IMR-90 (cell line): ENCODE measurements at regions not wholly inside any gene's neighbourhood (a gene's known extent, or its start where the extent isn't known, plus 50 kb on each side); places are given as distances from the start of the nearest gene placed in this dataset.

Experiments
- ATAC-seq: fragments of 200-7000 bp; cut with Tn5 transposase; 2 replicates; pipeline ENCODE4 v1.9.1; 2020; ENCODE audit warnings: low read depth, mild to moderate bottlenecking, moderate library complexity
- BruUV-seq: library from RNA; stranded (reverse); fragments of 400-500 nt; replicated peaks from 2 replicates; lab custom pipeline; 2021; lab: Mats Ljungman, UMichigan
- CTCF ChIA-PET: fragments of 300-600 bp; formaldehyde crosslinking; extraction: SDS; loops from one replicate; lab custom pipeline; 2021; ENCODE audit warnings: antibody characterized with exemption; lab: Yijun Ruan, JAX
- POLR2A ChIA-PET: fragments of 300-600 bp; sonication (Branson Sonifier 250); formaldehyde crosslinking; loops from one replicate; lab custom pipeline; 2022; ENCODE audit warnings: antibody characterized with exemption; ENCODE audit not compliant: unreplicated experiment; lab: Charles Lee
- DNase-seq: peaks from one replicate; pipeline ENCODE4 v3.0.0; 2013
- H2AFZ ChIP-seq: replicated peaks from 2 replicates; pipeline ENCODE3; 2013; ENCODE audit warnings: low read length, mild to moderate bottlenecking; ENCODE audit not compliant: poor library complexity
- H2AK5ac ChIP-seq: 2 replicates; pipeline ENCODE4 v1.6.1; 2013; ENCODE audit warnings: low read depth, low read length, inconsistent platforms
- H2AK9ac ChIP-seq: replicated peaks from 2 replicates; pipeline ENCODE3; 2013; ENCODE audit warnings: mild to moderate bottlenecking, low read depth, low read length, moderate library complexity; ENCODE audit not compliant: poor library complexity
- H2BK120ac ChIP-seq: 2 replicates; pipeline ENCODE4 v1.6.1; 2013; ENCODE audit warnings: low read depth, low read length, inconsistent platforms
- H2BK15ac ChIP-seq: 3 replicates; pipeline ENCODE4 v1.6.1; 2013; ENCODE audit warnings: low read depth, low read length, inconsistent platforms
- H2BK20ac ChIP-seq: 2 replicates; pipeline ENCODE4 v1.6.1; 2013; ENCODE audit warnings: low read depth, mild to moderate bottlenecking, inconsistent platforms, low read length, moderate library complexity
- H2BK5ac ChIP-seq: 2 replicates; pipeline ENCODE4 v1.6.1; 2013; ENCODE audit warnings: mild to moderate bottlenecking, low read depth, low read length, inconsistent platforms; ENCODE audit not compliant: poor library complexity, severe bottlenecking
- H3K14ac ChIP-seq: replicated peaks from 2 replicates; pipeline ENCODE4 v1.6.1; 2013; ENCODE audit warnings: low read depth, low read length, inconsistent platforms
- H3K18ac ChIP-seq: 2 replicates; pipeline ENCODE4 v1.6.1; 2013; ENCODE audit warnings: low read depth, low read length, control low read depth
- H3K23ac ChIP-seq: 2 replicates; pipeline ENCODE4 v1.6.1; 2013; ENCODE audit warnings: low read depth, low read length, inconsistent platforms
- H3K27ac ChIP-seq: 2 replicates; pipeline ENCODE4 v1.5.1; 2013; ENCODE audit warnings: mild to moderate bottlenecking, control low read depth, low read length; ENCODE audit not compliant: insufficient read depth
- H3K27me3 ChIP-seq: 2 replicates; pipeline ENCODE4 v1.6.1; 2013; ENCODE audit warnings: low read length; ENCODE audit not compliant: control insufficient read depth, insufficient read depth
- H3K36me3 ChIP-seq: 2 replicates; pipeline ENCODE4 v1.6.1; 2013; ENCODE audit warnings: low read length, mixed read lengths; ENCODE audit not compliant: control insufficient read depth, insufficient read depth
- H3K4ac ChIP-seq: 2 replicates; pipeline ENCODE4 v1.6.1; 2013; ENCODE audit warnings: low read depth, low read length, inconsistent platforms
- H3K4me1 ChIP-seq: 2 replicates; pipeline ENCODE4 v1.6.1; 2013; ENCODE audit warnings: low read length, mixed read lengths; ENCODE audit not compliant: control insufficient read depth, insufficient read depth
- H3K4me2 ChIP-seq: 2 replicates; pipeline ENCODE4 v1.6.1; 2013; ENCODE audit warnings: low read depth, mild to moderate bottlenecking, control low read depth, low read length, moderate library complexity
- H3K4me3 ChIP-seq: 2 replicates; pipeline ENCODE4 v1.5.1; 2013; ENCODE audit warnings: low read depth, mild to moderate bottlenecking, control low read depth, low read length, moderate library complexity; ENCODE audit not compliant: insufficient read depth
- H3K56ac ChIP-seq: 2 replicates; pipeline ENCODE4 v1.6.1; 2013; ENCODE audit warnings: low read length, inconsistent platforms; ENCODE audit not compliant: insufficient read depth; ENCODE audit errors: extremely low read depth
- H3K79me1 ChIP-seq, 2 experiments: 2 replicates each; pipeline ENCODE4 v1.6.1; 2013; ENCODE audit warnings: low read length in 2 of 2, inconsistent platforms in 1 of 2, low read depth in 1 of 2
- H3K9ac ChIP-seq: 2 replicates; pipeline ENCODE4 v1.6.1; 2013; ENCODE audit warnings: low read depth, low read length, control low read depth
- H3K9me1 ChIP-seq: 2 replicates; pipeline ENCODE4 v1.6.1; 2013; ENCODE audit warnings: low read length, inconsistent platforms; ENCODE audit not compliant: insufficient read depth
- H3K9me3 ChIP-seq: 2 replicates; pipeline ENCODE4 v1.6.1; 2013; ENCODE audit warnings: low read length; ENCODE audit not compliant: control insufficient read depth, insufficient read depth
- H4K20me1 ChIP-seq: 2 replicates; pipeline ENCODE4 v1.6.1; 2013; ENCODE audit warnings: low read length, inconsistent platforms; ENCODE audit not compliant: insufficient read depth
- H4K5ac ChIP-seq: 2 replicates; pipeline ENCODE4 v1.6.1; 2013; ENCODE audit warnings: mild to moderate bottlenecking, low read depth, low read length, control low read depth
- H4K8ac ChIP-seq, 2 experiments: 2 replicates each; pipeline ENCODE4 v1.6.1; 2013; ENCODE audit warnings: low read depth in 2 of 2, low read length in 2 of 2, control low read depth in 1 of 2, inconsistent platforms in 1 of 2
- H4K91ac ChIP-seq: 2 replicates; pipeline ENCODE4 v1.6.1; 2013; ENCODE audit warnings: low read depth, low read length, inconsistent platforms; ENCODE audit not compliant: insufficient read depth
- CHD1 ChIP-seq: IDR thresholded peaks from 2 replicates; pipeline ENCODE4 v1.6.1; 2012; ENCODE audit warnings: low read depth, low read length, improper control_type of control experiment
- FOS ChIP-seq: fragments of 150-350 bp; IDR thresholded peaks from 2 replicates; pipeline ENCODE4 v1.6.1; 2016; ENCODE audit warnings: low read depth, low read length
- MAFK ChIP-seq: IDR thresholded peaks from 2 replicates; pipeline ENCODE4 v1.6.1; 2012; ENCODE audit warnings: low read depth, low read length, improper control_type of control experiment
- MXI1 ChIP-seq: IDR thresholded peaks from 2 replicates; pipeline ENCODE4 v1.6.1; 2012; ENCODE audit warnings: low read depth, mild to moderate bottlenecking, low read length, moderate library complexity, borderline replicate concordance
- NFE2L2 ChIP-seq: fragments of 150-350 bp; IDR thresholded peaks from 2 replicates; pipeline ENCODE4 v1.6.1; 2016; ENCODE audit warnings: low read depth, mild to moderate bottlenecking, low read length
- WGBS, 2 experiments: methylation state at CpG; one replicate each; pipeline versions ENCODE4 v1.1.5 to v1.1.7; 2013; ENCODE audit warnings: missing lambda C conversion rate in 2 of 2; ENCODE audit not compliant: insufficient read length in 1 of 2; ENCODE audit errors: extremely low coverage in 2 of 2; 5-methylcytosine and 5-hydroxymethylcytosine counted together
- dilution Hi-C: fragments of 300-500 bp; cut with HindIII; formaldehyde crosslinking; loops from one replicate; pipeline ENCODE4 v1.14.3; 2018; ENCODE audit warnings: low sequenced_read_pairs; ENCODE audit not compliant: unreplicated experiment
- in situ Hi-C: fragments of 300-500 bp; cut with MboI; formaldehyde crosslinking; loops from 3 replicates; pipeline ENCODE4 v1.14.3; 2019; ENCODE audit warnings: low sequenced_read_pairs, inconsistent platforms, mixed read lengths
- intact Hi-C: fragments of 100-400 bp; cut with micrococcal nuclease; formaldehyde crosslinking; loops from 2 replicates; pipeline ENCODE4 v1.10.0; 2022
- TF ChIP-seq, protein P1 (sequence below): fragments of 150-350 bp; IDR thresholded peaks from 2 replicates; pipeline ENCODE4 v1.6.1; 2017; ENCODE audit warnings: mild to moderate bottlenecking, antibody characterized with exemption, low read length, low read depth
- TF ChIP-seq, protein P2 (sequence below): conservative IDR thresholded peaks from 2 replicates; pipeline ENCODE4 v1.5.1; 2012; ENCODE audit warnings: mild to moderate bottlenecking, low read depth, low read length, improper control_type of control experiment

DNA sequence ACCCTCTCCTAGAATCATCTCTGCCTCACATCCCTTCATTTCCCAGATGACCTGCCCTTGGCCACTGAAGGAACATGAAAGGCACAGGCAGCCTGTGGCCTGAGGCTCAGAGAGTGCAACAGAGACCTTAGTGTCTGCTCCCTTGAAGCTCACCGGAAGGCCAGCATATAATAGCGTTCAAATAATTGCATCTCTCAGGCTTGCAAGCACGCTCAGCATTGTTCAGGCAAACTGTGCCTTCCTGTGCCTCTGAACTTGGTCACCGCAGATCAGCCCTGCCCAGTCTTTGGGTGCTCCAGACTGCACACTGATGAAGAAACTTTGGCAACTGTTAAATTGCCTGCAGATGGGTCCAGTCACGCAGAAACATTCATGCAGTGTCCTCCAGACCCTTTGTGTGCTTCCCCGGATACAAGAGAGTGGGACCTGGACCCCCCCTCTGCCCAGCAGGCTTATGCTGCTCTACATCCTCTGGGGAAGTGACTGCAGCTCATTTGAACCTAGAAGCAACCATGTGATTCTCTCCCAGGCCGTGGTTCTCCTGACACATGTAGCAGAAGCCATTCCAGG is 216.0 kb upstream of the ANKRD55 start:
- WGBS, 2 experiments, result 98% methylated on average over 7 of the region's 7 CpGs; no CpG with 5 or more reads in 1 of the 2 experiments
- ChIA-PET POLR2A (no interaction called here), CTCF (no interaction called here)

More for the DNA sequence above, 216.0 kb upstream of the ANKRD55 start:
- H3K4me2 ChIP-seq, result no peak overlapping the region
- no peaks in the 10 kb centered on the region for H3K36me3 ChIP-seq
- no peak overlapping the region for H3K56ac ChIP-seq
- no peak overlapping the region for H3K23ac ChIP-seq
- no peak overlapping the region for H3K27ac ChIP-seq
- H3K27me3 ChIP-seq, result no peaks in the 10 kb centered on the region
- no peak for DNase-seq
- ATAC-seq, result no peak
- peak overlapping the region; percentile 45; the same call in 1 of the 3 replicates for H2BK15ac ChIP-seq
- no peak overlapping the region for H2BK5ac ChIP-seq
- H3K79me1 ChIP-seq, result no peaks in the 10 kb centered on the region
- H3K9ac ChIP-seq, result no peak overlapping the region
- no TSS peak for BruUV-seq
- H3K4ac ChIP-seq, result no peak overlapping the region; the same call in 1 of the 2 replicates
- H2BK120ac ChIP-seq, result no peak overlapping the region
- H4K8ac ChIP-seq, result no peak overlapping the region; a peak in 1 of 4 replicates
- in situ Hi-C loops (no loop called here), intact Hi-C loops (no loop called here), dilution Hi-C loops (no loop called here)
- no peak overlapping the region for H3K14ac ChIP-seq
- no peaks in the 10 kb centered on the region for H3K4me1 ChIP-seq
- no peaks in the 10 kb centered on the region for H3K9me3 ChIP-seq
- H3K9me1 ChIP-seq, result no peaks in the 10 kb centered on the region
- H4K5ac ChIP-seq, result no peak overlapping the region
- H3K4me3 ChIP-seq, result no peak overlapping the region
- peak overlapping the region; percentile 7; the same call in 1 of the 2 replicates for H2BK20ac ChIP-seq
- TF ChIP-seq, protein P1, sequence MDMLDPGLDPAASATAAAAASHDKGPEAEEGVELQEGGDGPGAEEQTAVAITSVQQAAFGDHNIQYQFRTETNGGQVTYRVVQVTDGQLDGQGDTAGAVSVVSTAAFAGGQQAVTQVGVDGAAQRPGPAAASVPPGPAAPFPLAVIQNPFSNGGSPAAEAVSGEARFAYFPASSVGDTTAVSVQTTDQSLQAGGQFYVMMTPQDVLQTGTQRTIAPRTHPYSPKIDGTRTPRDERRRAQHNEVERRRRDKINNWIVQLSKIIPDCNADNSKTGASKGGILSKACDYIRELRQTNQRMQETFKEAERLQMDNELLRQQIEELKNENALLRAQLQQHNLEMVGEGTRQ, result no peak
- no peak for TF ChIP-seq MAFK
- no peak for TF ChIP-seq FOS
- TF ChIP-seq CHD1, result no peak
- TF ChIP-seq NFE2L2, result no peak
- no peak for TF ChIP-seq MXI1
- TF ChIP-seq, protein P2, sequence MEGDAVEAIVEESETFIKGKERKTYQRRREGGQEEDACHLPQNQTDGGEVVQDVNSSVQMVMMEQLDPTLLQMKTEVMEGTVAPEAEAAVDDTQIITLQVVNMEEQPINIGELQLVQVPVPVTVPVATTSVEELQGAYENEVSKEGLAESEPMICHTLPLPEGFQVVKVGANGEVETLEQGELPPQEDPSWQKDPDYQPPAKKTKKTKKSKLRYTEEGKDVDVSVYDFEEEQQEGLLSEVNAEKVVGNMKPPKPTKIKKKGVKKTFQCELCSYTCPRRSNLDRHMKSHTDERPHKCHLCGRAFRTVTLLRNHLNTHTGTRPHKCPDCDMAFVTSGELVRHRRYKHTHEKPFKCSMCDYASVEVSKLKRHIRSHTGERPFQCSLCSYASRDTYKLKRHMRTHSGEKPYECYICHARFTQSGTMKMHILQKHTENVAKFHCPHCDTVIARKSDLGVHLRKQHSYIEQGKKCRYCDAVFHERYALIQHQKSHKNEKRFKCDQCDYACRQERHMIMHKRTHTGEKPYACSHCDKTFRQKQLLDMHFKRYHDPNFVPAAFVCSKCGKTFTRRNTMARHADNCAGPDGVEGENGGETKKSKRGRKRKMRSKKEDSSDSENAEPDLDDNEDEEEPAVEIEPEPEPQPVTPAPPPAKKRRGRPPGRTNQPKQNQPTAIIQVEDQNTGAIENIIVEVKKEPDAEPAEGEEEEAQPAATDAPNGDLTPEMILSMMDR, result no peak
- no peak overlapping the region for H2AFZ ChIP-seq
- no peak overlapping the region for H3K18ac ChIP-seq
- H2AK5ac ChIP-seq, result 0 out of 2 replicates have a peak overlapping the region, but pooled peaks have one; percentile 30
- H2AK9ac ChIP-seq, result no peak overlapping the region
- no peak overlapping the region for H4K91ac ChIP-seq
- H4K20me1 ChIP-seq, result no peaks in the 10 kb centered on the region
